T-cell (primary cell): ENCODE measurements at regions not wholly inside any gene's neighbourhood (a gene's known extent, or its start where the extent isn't known, plus 50 kb on each side); places are given as distances from the start of the nearest gene placed in this dataset.

ENCODE experiments used
- ATAC-seq, 4 experiments: fragments of 200-7000 bp in 3 of 4; fragments of 150-1000 bp in 1 of 4; cut with Tn5 transposase; replicated peaks in 1 of 4; 1 replicate in 3 of 4; 2 replicates in 1 of 4; pipeline ENCODE4 v1.10.0; 2021; ENCODE audit warnings: moderate library complexity in 3 of 4, mild to moderate bottlenecking in 2 of 4, moderate number of reproducible peaks in 1 of 4
- CTCF ChIA-PET, 2 donors: fragments of 300-600 bp; sonication (Branson Sonifier 250); formaldehyde crosslinking; loops; one replicate each; lab custom pipeline; 2022; ENCODE audit warnings: antibody characterized with exemption in 2 of 2; lab: Charles Lee
- POLR2A ChIA-PET, 2 donors: fragments of 300-600 bp; sonication (Branson Sonifier 250); formaldehyde crosslinking; loops; one replicate each; lab custom pipeline; 2022; ENCODE audit warnings: antibody characterized with exemption in 2 of 2; lab: Charles Lee
- DNase-seq, 35 experiments: peaks; one replicate each; pipeline versions ENCODE4 v3.0.0 to v3.0.0-alpha.2; 2013 to 2023
- H3K27ac ChIP-seq: one replicate; pipeline ENCODE4 v1.5.1; 2013; ENCODE audit warnings: low read length
- H3K27me3 ChIP-seq, 2 experiments: replicated peaks in 1 of 2; 1 replicate in 1 of 2; 2 replicates in 1 of 2; pipeline versions ENCODE4 v1.6.1 to v1.7.0; 2013; ENCODE audit warnings: low read length in 1 of 2, mixed read lengths in 1 of 2; ENCODE audit not compliant: control insufficient read depth in 2 of 2, insufficient read depth in 2 of 2; ENCODE audit errors: extremely low read depth in 1 of 2
- H3K36me3 ChIP-seq, 2 donors: 1 replicate in 1 of 2; 2 replicates in 1 of 2; pipeline versions ENCODE4 v1.6.1 to v1.7.0; 2013; ENCODE audit warnings: low read length in 1 of 2; ENCODE audit not compliant: control insufficient read depth in 2 of 2, insufficient read depth in 1 of 2; ENCODE audit errors: extremely low read depth in 1 of 2
- H3K4me1 ChIP-seq, 2 experiments: 1 replicate in 1 of 2; 2 replicates in 1 of 2; pipeline versions ENCODE4 v1.6.1 to v1.7.0; 2013; ENCODE audit warnings: low read length in 2 of 2, mixed read lengths in 1 of 2; ENCODE audit not compliant: insufficient read depth in 2 of 2, control insufficient read depth in 1 of 2; ENCODE audit errors: extremely low read depth in 1 of 2
- H3K4me3 ChIP-seq, 2 donors: 1 replicate in 1 of 2; 2 replicates in 1 of 2; pipeline versions ENCODE4 v1.5.1 to v1.7.0; 2013; ENCODE audit warnings: mild to moderate bottlenecking in 2 of 2, low read length in 1 of 2, moderate library complexity in 1 of 2; ENCODE audit not compliant: control insufficient read depth in 1 of 2; ENCODE audit errors: extremely low read depth in 1 of 2
- H3K9me3 ChIP-seq: 2 replicates; pipeline ENCODE4 v1.7.0; 2013
- H3K27ac Mint-ChIP-seq, 2 donors: one replicate each; pipeline ENCODE4 v1.8.0; 2020 to 2021; ENCODE audit warnings: mild to moderate bottlenecking in 2 of 2, mixed read lengths in 2 of 2
- H3K27me3 Mint-ChIP-seq, 2 donors: one replicate each; pipeline ENCODE4 v1.8.0; 2021 to 2022; ENCODE audit warnings: mixed read lengths in 2 of 2
- H3K36me3 Mint-ChIP-seq: one replicate; pipeline ENCODE4 v1.8.0; 2021; ENCODE audit warnings: mixed read lengths
- H3K4me1 Mint-ChIP-seq, 3 donors: one replicate each; pipeline ENCODE4 v1.8.0; 2020 to 2022; ENCODE audit warnings: mixed read lengths in 3 of 3, mild to moderate bottlenecking in 1 of 3
- H3K4me3 Mint-ChIP-seq, 3 donors: one replicate each; pipeline ENCODE4 v1.8.0; 2020 to 2022; ENCODE audit warnings: mild to moderate bottlenecking in 3 of 3, mixed read lengths in 3 of 3, moderate library complexity in 3 of 3
- H3K9me3 Mint-ChIP-seq, 3 donors: one replicate each; pipeline ENCODE4 v1.8.0; 2020 to 2022; ENCODE audit warnings: mixed read lengths in 3 of 3
- WGBS: methylation state at CpG from one replicate; pipeline ENCODE4 v1.1.5; 2013; ENCODE audit warnings: missing lambda C conversion rate; ENCODE audit not compliant: insufficient coverage; 5-methylcytosine and 5-hydroxymethylcytosine counted together

DNA sequence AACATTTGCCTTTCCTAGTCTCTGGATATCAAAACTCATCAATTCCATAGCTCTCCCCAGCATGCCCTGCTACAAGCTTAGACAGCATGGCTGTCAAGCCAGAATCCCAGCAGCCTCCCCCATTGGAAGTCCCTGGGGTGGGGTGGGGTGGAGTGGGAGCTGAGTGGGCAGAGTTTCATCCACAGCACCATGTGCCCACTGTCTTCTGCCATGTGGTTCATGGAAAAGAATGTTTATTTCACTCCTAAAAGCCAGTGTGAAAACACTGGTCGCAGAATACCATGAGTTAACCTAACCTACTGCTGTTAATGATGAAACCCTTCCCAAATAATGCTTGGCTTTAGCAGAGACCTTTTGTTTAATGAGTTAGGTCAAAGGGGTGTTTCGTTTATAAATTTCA lies 80.2 kb upstream of the KIRREL3 start:
- no peaks in the 10 kb centered on the region for H3K36me3 ChIP-seq
- Mint-ChIP-seq H3K27ac (no peak overlapping the region), H3K36me3 (no peaks in the 10 kb centered on the region), H3K4me3 (no peak overlapping the region), H3K4me1 (no peaks in the 10 kb centered on the region), H3K27me3 (peaks cover 1 to 10% of the 10 kb centered on the region in 2 donors), H3K9me3 (peaks cover 0 to 4% (median 0%) of the 10 kb centered on the region in 3 donors)
- ATAC-seq: no peak
- no peak overlapping the region for H3K4me3 ChIP-seq
- no peaks in the 10 kb centered on the region for H3K9me3 ChIP-seq
- peaks cover 0 to 2% of the 10 kb centered on the region in 2 experiments for H3K27me3 ChIP-seq
- CTCF ChIA-PET: no interaction called here
- POLR2A ChIA-PET: no interaction called here
- no peaks in the 10 kb centered on the region for H3K4me1 ChIP-seq
- H3K27ac ChIP-seq: no peak overlapping the region
- no peak for DNase-seq
- no CpG with 5 or more reads among the region's 2 CpGs for WGBS

DNA sequence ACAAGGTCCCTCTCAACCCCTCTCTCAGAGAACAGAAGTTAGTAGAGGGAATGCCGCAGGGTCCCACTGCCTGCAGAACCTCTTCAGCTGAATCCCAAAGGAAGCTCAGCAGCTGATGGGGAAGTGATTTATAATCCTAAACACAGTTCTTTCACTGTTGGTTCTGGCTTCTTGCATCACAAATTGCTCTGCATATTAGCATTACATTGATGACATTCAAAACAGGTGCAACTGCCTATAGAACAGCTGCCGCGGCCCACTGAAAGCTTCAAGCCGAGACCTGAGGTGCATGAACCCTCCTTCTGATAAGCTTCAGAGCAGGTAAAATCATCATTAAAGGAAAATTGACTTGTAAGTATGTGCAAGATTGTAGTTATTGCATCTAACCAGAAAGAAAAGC lies 75.2 kb upstream of the KIRREL3 start:
- ATAC-seq (no peak), DNase-seq (no peak)
- Histone ChIP-seq H3K27ac (no peak overlapping the region), H3K4me1 (no peaks in the 10 kb centered on the region), H3K36me3 (no peaks in the 10 kb centered on the region), H3K9me3 (no peaks in the 10 kb centered on the region), H3K4me3 (no peak overlapping the region), H3K27me3 (no peaks in the 10 kb centered on the region)
- Mint-ChIP-seq H3K9me3 (no peaks in the 10 kb centered on the region), H3K27ac (no peak overlapping the region), H3K4me1 (no peaks in the 10 kb centered on the region), H3K27me3 (peaks cover 1 to 3% of the 10 kb centered on the region in 2 donors), H3K36me3 (no peaks in the 10 kb centered on the region), H3K4me3 (no peak overlapping the region)
- WGBS: 80% methylated on average over 1 of the region's 4 CpGs
- ChIA-PET CTCF (no interaction called here), POLR2A (no interaction called here)

DNA sequence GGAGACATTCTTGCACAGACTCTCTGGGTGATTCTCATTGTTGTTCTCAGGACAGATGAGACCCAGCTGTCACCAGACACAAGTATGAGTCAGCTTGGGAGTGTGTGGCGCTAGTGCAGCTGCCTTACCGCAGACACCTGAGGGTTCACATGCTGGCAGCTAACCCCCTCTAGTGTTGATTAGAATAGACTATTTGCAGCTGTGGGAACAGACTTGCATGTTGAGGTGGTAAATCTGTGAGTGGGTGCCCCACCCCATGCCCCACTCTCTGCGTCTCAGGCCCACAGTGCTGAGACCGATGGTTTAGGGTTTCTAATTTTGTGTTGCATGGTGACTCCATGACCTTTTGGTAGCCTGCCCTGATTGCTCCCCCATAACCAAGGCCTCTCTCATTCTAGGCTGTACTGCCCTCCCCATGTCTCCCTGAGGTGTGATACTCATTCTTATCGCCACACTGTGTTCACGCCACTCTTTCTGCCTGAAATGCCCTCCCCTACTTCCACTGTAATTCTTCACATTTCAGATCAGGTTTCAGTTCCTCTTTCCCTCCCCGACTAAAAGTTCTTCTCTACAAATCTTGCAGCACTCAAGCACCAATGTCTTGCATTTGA lies 73.7 kb upstream of the KIRREL3 start:
- WGBS: 25% methylated on average over 5 of the region's 7 CpGs

DNA sequence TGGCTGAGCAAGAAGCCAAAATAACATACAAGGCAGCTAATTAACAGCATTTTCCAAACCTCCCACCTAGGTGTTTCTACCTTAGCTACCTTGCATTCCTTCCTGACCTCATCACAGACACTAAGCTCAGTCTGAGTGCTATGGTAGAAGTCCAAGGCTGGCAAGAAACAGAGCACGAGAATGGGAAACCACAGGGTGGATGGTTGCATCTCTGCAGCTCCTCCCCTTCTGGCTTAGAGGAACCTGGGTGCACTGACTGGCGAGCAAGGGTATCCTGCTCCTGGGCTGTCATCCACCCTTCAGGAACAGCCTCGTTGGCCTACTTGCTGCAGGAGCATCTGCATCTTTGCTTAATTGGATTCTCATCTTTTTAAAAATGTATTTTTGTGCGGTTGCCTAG lies 73.1 kb upstream of the KIRREL3 start:
- Mint-ChIP-seq H3K27me3 (peaks cover 1 to 3% of the 10 kb centered on the region in 2 donors), H3K4me3 (no peak overlapping the region), H3K4me1 (no peaks in the 10 kb centered on the region), H3K9me3 (peaks cover 0 to 3% (median 0%) of the 10 kb centered on the region in 3 donors), H3K36me3 (no peaks in the 10 kb centered on the region), H3K27ac (no peak overlapping the region)
- Histone ChIP-seq H3K36me3 (no peaks in the 10 kb centered on the region), H3K4me3 (no peak overlapping the region), H3K27me3 (no peaks in the 10 kb centered on the region), H3K4me1 (no peaks in the 10 kb centered on the region), H3K9me3 (no peaks in the 10 kb centered on the region), H3K27ac (no peak overlapping the region)
- ChIA-PET POLR2A (no interaction called here), CTCF (no interaction called here)
- 49% methylated on average over 2 of the region's 4 CpGs for WGBS
- DNase-seq (no peak), ATAC-seq (no peak)

More for the DNA sequence above, 73.7 kb upstream of the KIRREL3 start:
- Mint-ChIP-seq H3K4me3 (no peak overlapping the region), H3K4me1 (no peaks in the 10 kb centered on the region), H3K27ac (no peak overlapping the region), H3K27me3 (peaks cover 1 to 3% of the 10 kb centered on the region in 2 donors), H3K9me3 (no peaks in the 10 kb centered on the region), H3K36me3 (no peaks in the 10 kb centered on the region)
- CTCF ChIA-PET: no interaction called here
- DNase-seq (no peak), ATAC-seq (no peak)
- POLR2A ChIA-PET: no interaction called here
- Histone ChIP-seq H3K9me3 (no peaks in the 10 kb centered on the region), H3K4me1 (no peaks in the 10 kb centered on the region), H3K4me3 (no peak overlapping the region), H3K27ac (no peak overlapping the region), H3K27me3 (no peaks in the 10 kb centered on the region), H3K36me3 (no peaks in the 10 kb centered on the region)

DNA sequence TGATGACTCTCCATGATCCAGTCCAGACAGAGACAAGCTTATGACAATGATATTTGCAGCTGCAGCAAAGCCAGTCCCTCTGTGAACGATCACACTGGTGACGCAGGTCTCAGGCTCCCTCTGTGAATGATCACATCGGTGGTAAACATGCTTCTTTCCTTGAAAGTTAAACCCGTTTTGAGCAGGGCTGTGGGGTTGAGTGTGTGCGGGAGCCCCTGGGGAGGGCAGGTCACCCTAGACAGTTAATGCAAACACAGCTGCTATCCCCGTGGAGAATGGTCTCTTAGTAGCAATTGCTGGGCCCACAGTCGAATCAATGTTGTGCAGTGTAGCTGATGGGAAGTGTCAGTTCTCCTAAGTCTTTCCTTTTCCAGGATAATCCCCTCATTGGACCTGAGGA lies 71.0 kb upstream of the KIRREL3 start:
- ATAC-seq (no peak), DNase-seq (no peak)
- H3K4me1 ChIP-seq: no peaks in the 10 kb centered on the region
- Mint-ChIP-seq H3K36me3 (no peaks in the 10 kb centered on the region), H3K4me1 (no peaks in the 10 kb centered on the region), H3K27ac (no peak overlapping the region), H3K4me3 (no peak overlapping the region), H3K27me3 (peaks cover 4% of the 10 kb centered on the region in 2 donors), H3K9me3 (peaks cover 0 to 7% (median 0%) of the 10 kb centered on the region in 3 donors)
- CTCF ChIA-PET: no interaction called here
- no peaks in the 10 kb centered on the region for H3K9me3 ChIP-seq
- H3K36me3 ChIP-seq: no peaks in the 10 kb centered on the region
- 80% methylated on average over 7 of the region's 7 CpGs for WGBS
- POLR2A ChIA-PET: no interaction called here
- no peak overlapping the region for H3K4me3 ChIP-seq
- H3K27me3 ChIP-seq: no peaks in the 10 kb centered on the region
- no peak overlapping the region for H3K27ac ChIP-seq

DNA sequence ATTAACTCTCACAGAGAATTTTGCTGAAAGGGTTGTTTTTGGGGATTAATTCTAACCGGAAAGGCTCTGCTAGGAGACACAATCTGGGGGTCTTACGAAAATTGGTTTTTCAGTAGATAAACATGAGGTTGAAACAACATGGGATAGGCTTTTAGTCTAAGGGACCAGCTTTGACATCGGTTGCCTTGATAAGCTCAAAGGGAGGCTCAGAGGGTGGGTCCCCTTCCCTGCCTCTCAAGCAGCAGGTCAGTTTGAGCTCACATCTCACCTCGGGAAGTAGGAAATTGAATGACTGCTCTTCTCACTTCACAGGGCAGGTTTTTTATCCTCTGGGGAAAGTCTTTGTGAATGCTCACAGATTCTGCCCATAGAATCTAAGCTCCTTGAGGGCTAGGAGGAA lies 70.2 kb upstream of the KIRREL3 start:
- no peaks in the 10 kb centered on the region for H3K9me3 ChIP-seq
- 87% methylated on average over 3 of the region's 4 CpGs for WGBS
- H3K4me3 ChIP-seq: no peak overlapping the region
- DNase-seq (no peak), ATAC-seq (no peak)
- Mint-ChIP-seq H3K36me3 (no peaks in the 10 kb centered on the region), H3K27me3 (peaks cover 2 to 4% of the 10 kb centered on the region in 2 donors), H3K4me1 (no peaks in the 10 kb centered on the region), H3K27ac (no peak overlapping the region), H3K9me3 (peaks cover 0 to 7% (median 0%) of the 10 kb centered on the region in 3 donors), H3K4me3 (no peak overlapping the region)
- no peaks in the 10 kb centered on the region for H3K27me3 ChIP-seq
- no peaks in the 10 kb centered on the region for H3K36me3 ChIP-seq
- ChIA-PET POLR2A (no interaction called here), CTCF (no interaction called here)
- H3K4me1 ChIP-seq: no peaks in the 10 kb centered on the region
- H3K27ac ChIP-seq: no peak overlapping the region
